ENCODE measurements at regions not wholly inside any gene's neighbourhood (a gene's known extent, or its start where the extent isn't known, plus 50 kb on each side); places are given as distances from the start of the nearest gene placed in this dataset.

DNA sequence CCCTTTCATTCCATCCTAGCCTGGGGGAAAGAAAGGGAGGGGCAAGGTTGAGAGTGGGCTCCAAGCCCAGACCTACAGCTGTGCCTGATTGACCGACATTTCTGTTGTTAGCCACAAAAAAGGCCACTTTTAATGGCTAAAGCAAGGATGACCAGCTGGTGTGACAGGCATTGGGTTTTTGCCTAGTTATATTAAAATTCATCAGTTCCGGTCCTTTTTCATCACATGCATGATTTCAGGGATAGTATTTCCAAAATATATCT is 192.3 kb downstream of the ZNF326 start:
- no peak overlapping the region for H3K4me3 Mint-ChIP-seq
- H3K4me1 Mint-ChIP-seq (ENCODE audit: low read depth), result no peaks in the 10 kb centered on the region
- POLR2A ChIA-PET, result no interaction called here
- DNase-seq, result no peak
- H3K27ac Mint-ChIP-seq, result no peak overlapping the region
- CTCF ChIA-PET, result no interaction called here
- H3K9me3 Mint-ChIP-seq, result no peaks in the 10 kb centered on the region
- peaks cover 11% of the 10 kb centered on the region for H3K27me3 Mint-ChIP-seq
- intact Hi-C loops (cut with micrococcal nuclease), result no loop called here
- no peaks in the 10 kb centered on the region for H3K36me3 Mint-ChIP-seq

DNA sequence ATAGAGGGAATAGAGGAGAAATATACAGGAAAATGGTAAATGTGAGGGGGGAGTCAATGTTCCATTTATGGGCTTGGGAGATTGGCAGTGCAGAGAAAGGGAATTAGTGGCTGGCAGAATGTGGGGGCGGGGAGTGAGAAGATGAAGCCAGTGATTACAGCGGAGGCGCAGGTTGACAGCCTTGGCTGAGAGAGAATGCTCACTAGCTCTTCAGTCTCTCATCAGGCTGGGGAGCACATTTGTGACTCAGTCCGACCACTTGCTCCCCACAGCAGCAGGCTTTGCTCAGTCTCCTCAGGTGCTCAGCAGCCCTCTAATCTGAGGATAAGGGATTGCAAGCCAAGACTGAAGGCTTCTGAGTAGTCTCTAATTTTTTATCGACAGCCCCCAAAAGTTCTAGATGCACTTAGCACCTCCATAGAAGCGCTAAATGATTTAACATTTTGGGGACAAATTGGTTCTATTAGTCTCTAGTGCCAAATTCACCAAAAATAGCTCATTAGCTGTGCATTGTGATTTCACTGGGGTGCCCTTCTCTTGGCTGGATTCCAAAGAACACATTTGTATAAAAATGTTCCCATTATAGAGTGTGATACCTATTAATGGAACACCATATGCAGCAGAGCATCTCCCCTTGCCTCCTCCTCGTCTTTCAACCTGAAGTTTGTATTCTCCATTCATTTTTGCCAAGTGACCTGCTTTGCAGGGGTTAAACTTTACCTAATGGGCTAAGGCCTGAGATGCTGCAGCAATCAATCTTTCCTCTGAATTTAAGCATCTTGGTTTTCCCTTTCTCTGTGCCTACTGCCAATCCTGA is 191.8 kb downstream of the ZNF326 start:
- H3K36me3 Mint-ChIP-seq, result no peaks in the 10 kb centered on the region
- intact Hi-C loops (cut with micrococcal nuclease), result no loop called here
- H3K4me1 Mint-ChIP-seq (ENCODE audit: low read depth), result no peaks in the 10 kb centered on the region
- H3K9me3 Mint-ChIP-seq, result no peaks in the 10 kb centered on the region
- ChIA-PET POLR2A (no interaction called here), CTCF (no interaction called here)
- no peak overlapping the region for H3K4me3 Mint-ChIP-seq
- DNase-seq, result no peak
- H3K27me3 Mint-ChIP-seq, result peaks cover 11% of the 10 kb centered on the region
- H3K27ac Mint-ChIP-seq, result no peak overlapping the region

DNA sequence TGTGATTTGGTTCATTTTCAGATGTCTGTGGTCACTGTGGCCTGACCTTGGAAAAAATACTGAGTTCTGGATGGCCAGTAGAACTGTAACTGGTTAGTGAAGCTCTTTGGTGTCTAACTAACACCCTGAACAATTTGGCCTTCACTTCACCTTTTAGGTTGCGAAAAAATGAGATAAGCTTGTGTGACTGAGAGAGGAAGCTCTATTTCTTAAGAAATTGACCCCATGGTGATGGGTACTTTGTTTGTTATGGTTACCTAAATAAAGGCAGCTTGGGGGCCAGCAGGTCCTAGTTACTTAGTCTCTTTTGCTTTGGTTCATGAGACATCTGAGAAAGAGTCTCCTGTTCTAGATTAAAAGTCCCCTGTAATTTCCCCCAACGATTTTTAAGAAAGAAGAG is 181.6 kb downstream of the ZNF326 start:
- POLR2A ChIA-PET, result no interaction called here

DNA sequence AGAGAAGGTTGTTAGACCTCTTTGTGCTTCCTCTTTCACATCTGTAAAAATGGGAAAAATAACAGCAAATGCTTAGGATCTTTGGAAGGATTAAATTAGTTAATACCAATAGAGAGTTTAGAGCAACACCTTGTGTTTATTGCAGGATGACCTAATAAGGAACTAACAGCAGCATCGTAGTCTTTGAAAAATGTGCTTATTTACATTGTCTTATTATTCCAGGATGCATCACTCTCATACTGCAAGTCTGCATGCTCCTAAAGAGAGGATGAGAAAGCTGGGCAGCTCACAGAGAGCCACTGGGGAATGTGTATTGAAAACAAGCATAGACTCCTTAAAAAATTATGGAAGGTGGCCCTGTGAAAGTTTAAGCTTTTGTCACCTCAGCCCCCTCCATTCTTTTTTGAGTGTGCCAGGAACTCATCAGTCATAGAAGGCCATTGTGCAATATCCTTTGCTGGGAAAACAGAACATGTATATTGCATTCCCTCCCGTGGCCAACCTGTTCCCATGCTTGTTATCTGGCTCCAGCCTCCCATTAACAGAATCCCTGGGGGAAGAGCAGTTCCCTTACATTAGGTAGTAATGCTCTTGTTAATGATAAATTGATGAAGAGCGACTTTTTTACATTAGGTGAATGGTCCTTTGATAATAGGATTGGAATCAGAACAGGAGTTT is 180.7 kb downstream of the ZNF326 start:
- Mint-ChIP-seq H3K9me3 (peaks cover 3% of the 10 kb centered on the region), H3K4me3 (no peak overlapping the region), H3K27me3 (peaks cover 4% of the 10 kb centered on the region), H3K4me1 (ENCODE audit: low read depth) (no peaks in the 10 kb centered on the region), H3K27ac (no peak overlapping the region), H3K36me3 (no peaks in the 10 kb centered on the region)
- ChIA-PET CTCF (no interaction called here), POLR2A (no interaction called here)
- intact Hi-C loops (cut with micrococcal nuclease), result no loop called here
- no peak for DNase-seq

More for the DNA sequence above, 181.6 kb downstream of the ZNF326 start:
- Mint-ChIP-seq H3K27me3 (peaks cover 4% of the 10 kb centered on the region), H3K4me1 (ENCODE audit: low read depth) (no peaks in the 10 kb centered on the region), H3K4me3 (no peak overlapping the region), H3K36me3 (no peaks in the 10 kb centered on the region), H3K27ac (no peak overlapping the region), H3K9me3 (peaks cover 3% of the 10 kb centered on the region)
- no peak for DNase-seq
- intact Hi-C loops (cut with micrococcal nuclease), result no loop called here
- CTCF ChIA-PET, result no interaction called here

DNA sequence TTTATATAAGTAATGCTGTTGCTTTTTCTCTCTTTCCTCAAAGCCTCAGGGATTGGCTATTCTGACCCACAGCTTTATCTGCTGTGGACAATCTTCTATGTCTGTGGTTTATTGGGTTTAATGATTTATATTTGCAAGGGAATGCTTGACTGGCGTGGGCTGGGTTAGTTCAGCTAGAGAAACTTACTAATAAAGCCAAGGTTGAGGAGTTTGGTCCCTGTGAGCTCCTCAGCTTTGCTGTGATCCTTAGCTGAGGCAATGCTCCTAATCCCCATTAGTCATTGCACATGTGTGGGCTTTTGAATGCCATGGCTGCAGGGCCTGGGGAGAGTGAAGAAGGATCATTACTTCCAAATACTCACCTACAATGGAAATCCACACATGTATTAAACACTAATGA is 179.3 kb downstream of the ZNF326 start:
- DNase-seq, result no peak
- intact Hi-C loops (cut with micrococcal nuclease), result no loop called here
- H3K4me1 Mint-ChIP-seq (ENCODE audit: low read depth), result no peaks in the 10 kb centered on the region
- peaks cover 6% of the 10 kb centered on the region for H3K27me3 Mint-ChIP-seq
- H3K36me3 Mint-ChIP-seq, result no peaks in the 10 kb centered on the region
- no peak overlapping the region for H3K27ac Mint-ChIP-seq
- ChIA-PET CTCF (interaction anchor here (0.6 kb wide), 1 partner anchor 91 kb away, joined by 4 read pairs; no protein-coding TSS in a partner anchor), POLR2A (no interaction called here)
- H3K9me3 Mint-ChIP-seq, result peaks cover 3% of the 10 kb centered on the region
- no peak overlapping the region for H3K4me3 Mint-ChIP-seq

DNA sequence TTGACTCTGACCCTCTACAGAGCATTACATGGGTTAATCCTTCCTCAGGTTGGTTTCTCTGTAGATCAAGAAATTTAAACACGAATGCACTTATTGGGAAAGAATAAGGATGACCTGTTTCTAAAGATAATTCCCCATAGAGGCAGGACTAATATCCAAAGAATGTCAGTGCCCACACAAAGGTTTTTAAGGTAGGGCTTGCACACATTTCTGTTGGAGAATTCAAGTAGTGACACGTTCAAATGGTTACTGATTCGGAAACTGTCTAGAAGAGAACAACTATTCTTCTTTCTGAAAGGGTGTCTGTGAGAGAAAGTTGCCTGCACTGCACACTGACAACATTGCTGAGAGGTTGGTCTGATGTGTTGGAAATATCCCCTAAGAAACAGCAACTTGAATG is 167.3 kb downstream of the ZNF326 start:
- Mint-ChIP-seq H3K36me3 (no peaks in the 10 kb centered on the region), H3K9me3 (peaks cover 4% of the 10 kb centered on the region), H3K4me1 (ENCODE audit: low read depth) (no peaks in the 10 kb centered on the region), H3K27ac (no peak overlapping the region), H3K27me3 (peaks cover 16% of the 10 kb centered on the region), H3K4me3 (no peak overlapping the region)
- no peak for DNase-seq
- intact Hi-C loops (cut with micrococcal nuclease), result no loop called here
- POLR2A ChIA-PET, result no interaction called here
- CTCF ChIA-PET, result no interaction called here

DNA sequence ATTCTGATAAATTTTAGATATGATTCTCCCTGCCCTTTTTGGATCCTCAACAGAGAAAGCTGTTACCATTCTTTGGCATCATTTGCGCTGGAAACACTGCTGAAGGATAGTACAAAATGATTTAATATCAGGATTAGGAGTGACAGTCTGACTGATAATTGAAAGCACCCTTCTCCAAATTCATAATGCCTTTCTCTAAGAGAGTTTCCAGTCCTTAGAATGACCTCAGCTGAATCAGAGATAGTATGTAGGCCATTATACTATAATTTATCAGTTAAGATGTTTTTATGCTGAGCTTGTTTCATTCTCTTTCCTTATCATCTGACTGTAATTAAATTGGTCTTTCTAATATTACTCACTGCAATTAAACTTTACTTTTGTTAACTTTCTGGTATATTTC is 166.7 kb downstream of the ZNF326 start:
- H3K4me1 Mint-ChIP-seq (ENCODE audit: low read depth), result no peaks in the 10 kb centered on the region
- ChIA-PET POLR2A (no interaction called here), CTCF (no interaction called here)
- no peak overlapping the region for H3K4me3 Mint-ChIP-seq
- no peak overlapping the region for H3K27ac Mint-ChIP-seq
- peaks cover 1% of the 10 kb centered on the region for H3K9me3 Mint-ChIP-seq
- H3K36me3 Mint-ChIP-seq, result no peaks in the 10 kb centered on the region
- no peak for DNase-seq
- intact Hi-C loops (cut with micrococcal nuclease), result no loop called here
- peaks cover 15% of the 10 kb centered on the region for H3K27me3 Mint-ChIP-seq

DNA sequence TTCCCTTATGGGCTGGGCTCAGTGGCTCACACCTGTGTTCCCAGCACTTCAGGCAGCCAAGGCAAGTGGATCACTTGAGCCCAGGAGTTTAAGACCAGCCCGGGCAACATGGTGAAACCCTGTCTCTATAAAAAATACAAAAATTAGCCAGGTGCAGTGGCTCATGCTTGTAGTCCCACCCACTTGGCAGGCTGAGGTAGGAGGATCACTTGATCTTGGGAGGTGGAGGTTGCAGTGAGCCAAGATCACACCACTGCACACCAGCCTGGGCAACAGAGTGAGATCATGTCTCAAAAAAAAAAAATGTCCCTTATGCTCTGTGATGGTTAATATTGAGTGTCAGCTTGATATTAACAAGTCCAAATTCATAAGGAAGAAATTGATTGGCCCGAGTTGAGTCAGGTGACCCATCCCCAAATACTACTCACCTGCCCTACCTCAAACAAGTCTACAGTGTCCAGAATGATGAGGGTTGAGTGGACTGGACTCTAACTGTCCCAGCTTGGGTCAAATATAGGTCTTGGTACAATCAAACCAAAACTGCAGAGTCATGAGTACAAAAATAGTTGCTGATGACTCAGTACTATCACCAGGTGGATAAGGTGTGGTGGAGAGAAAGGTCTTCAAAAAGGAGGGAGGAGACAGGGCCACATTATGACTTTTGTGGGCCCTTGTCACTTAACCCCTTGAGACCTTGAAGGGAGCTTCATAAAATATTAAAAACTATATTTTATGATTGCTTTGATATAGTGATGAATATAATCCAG is 161.0 kb downstream of the ZNF326 start:
- Mint-ChIP-seq H3K4me1 (ENCODE audit: low read depth) (no peaks in the 10 kb centered on the region), H3K9me3 (peaks cover 14% of the 10 kb centered on the region), H3K27ac (no peak overlapping the region), H3K4me3 (no peak overlapping the region), H3K27me3 (peaks cover 5% of the 10 kb centered on the region), H3K36me3 (no peaks in the 10 kb centered on the region)
- no peak for DNase-seq
- ChIA-PET POLR2A (no interaction called here), CTCF (no interaction called here)
- intact Hi-C loops (cut with micrococcal nuclease), result no loop called here

DNA sequence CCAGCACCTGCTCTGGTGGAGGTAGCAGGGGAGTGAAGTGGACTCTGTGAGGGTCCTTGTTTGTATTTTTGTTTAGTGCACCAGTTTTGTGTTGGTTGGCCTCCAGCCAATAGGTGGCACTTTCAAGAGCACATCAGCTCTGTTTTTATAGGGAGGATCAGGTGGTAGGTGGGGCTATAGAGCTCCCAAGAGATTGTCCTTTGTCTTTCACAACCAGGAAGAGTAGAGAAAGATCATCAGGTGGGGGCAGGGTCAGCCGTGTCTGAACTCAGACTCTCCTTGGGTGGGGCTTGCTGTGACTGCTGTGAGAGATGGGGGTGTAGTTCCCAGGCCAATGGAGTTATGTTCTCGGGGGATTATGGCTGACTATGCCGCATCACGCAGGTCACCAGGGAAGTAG is 159.8 kb downstream of the ZNF326 start:
- Mint-ChIP-seq H3K27ac (no peak overlapping the region), H3K27me3 (peaks cover 3% of the 10 kb centered on the region), H3K9me3 (peaks cover 20% of the 10 kb centered on the region), H3K4me1 (ENCODE audit: low read depth) (no peaks in the 10 kb centered on the region), H3K36me3 (no peaks in the 10 kb centered on the region), H3K4me3 (no peak overlapping the region)
- DNase-seq, result no peak
- ChIA-PET CTCF (no interaction called here), POLR2A (no interaction called here)
- intact Hi-C loops (cut with micrococcal nuclease), result no loop called here

DNA sequence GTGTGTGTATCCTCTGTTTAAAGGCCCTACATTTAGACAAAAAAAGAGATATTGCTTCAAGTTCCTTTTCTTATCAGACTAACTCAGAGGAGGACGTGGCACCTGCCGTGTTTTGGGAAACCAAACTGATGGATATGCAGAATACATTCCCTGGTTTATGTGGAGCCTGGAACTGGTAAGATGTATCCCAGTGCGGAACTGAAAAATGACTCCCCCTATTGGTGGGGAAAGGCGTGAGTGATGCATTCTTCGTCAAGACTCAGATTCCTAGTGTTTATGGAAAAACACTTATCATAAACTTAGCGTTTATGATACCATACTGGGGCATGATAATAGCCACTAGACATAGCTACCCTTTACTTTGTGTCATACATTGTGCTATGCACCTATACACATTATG is 154.2 kb downstream of the ZNF326 start:
- Mint-ChIP-seq H3K4me1 (ENCODE audit: low read depth) (no peaks in the 10 kb centered on the region), H3K9me3 (peaks cover 20% of the 10 kb centered on the region), H3K4me3 (no peak overlapping the region), H3K27ac (no peak overlapping the region), H3K27me3 (no peaks in the 10 kb centered on the region), H3K36me3 (no peaks in the 10 kb centered on the region)
- no peak for DNase-seq
- ChIA-PET POLR2A (no interaction called here), CTCF (no interaction called here)
- intact Hi-C loops (cut with micrococcal nuclease), result no loop called here

DNA sequence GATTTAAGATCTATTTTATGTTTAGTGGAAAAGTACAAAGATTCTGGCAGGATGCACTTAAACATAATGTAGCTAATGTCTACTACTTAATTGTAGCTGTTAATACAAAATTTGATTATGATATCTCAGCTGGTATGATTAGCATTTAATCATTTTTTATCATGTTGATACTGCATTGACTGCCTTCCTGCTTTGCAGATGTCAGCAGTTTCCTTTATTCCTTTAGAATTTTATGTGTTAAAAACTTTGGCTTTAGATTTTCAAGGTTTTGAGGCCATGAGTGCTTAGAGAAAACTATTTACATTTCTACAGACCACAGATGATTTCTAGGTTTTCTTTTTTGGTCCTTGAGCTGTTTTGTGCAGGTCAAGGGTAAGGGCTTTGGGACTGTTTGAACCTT is 152.2 kb downstream of the ZNF326 start:
- Mint-ChIP-seq H3K4me3 (no peak overlapping the region), H3K4me1 (ENCODE audit: low read depth) (no peaks in the 10 kb centered on the region), H3K36me3 (no peaks in the 10 kb centered on the region), H3K27ac (no peak overlapping the region), H3K9me3 (peaks cover 10% of the 10 kb centered on the region), H3K27me3 (no peaks in the 10 kb centered on the region)
- CTCF ChIA-PET, result no interaction called here
- no peak for DNase-seq
- intact Hi-C loops (cut with micrococcal nuclease), result no loop called here
- POLR2A ChIA-PET, result no interaction called here

DNA sequence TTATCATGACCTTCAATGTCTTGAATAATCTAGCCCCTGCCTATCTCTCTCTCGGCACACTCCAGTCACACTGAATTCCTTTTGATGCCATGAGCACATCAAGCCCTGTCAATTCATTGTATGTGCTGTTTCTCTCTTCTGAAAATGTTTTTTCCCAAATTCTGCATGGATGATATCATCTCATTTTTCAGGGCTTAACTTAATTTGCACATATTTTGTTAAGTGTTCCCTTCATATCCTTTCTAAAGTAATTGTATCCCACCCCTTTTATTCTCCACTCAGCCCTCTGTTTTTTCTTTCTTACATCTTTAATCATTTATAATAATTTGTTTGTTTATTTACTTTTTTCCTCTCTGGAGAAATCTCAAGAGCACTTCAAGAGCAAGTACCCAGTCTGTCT is 149.9 kb downstream of the ZNF326 start:
- H3K27me3 Mint-ChIP-seq, result no peaks in the 10 kb centered on the region
- ChIA-PET CTCF (no interaction called here), POLR2A (no interaction called here)
- H3K36me3 Mint-ChIP-seq, result peaks cover 3% of the 10 kb centered on the region
- no peak overlapping the region for H3K4me3 Mint-ChIP-seq
- intact Hi-C loops (cut with micrococcal nuclease), result no loop called here
- H3K9me3 Mint-ChIP-seq, result peaks cover 8% of the 10 kb centered on the region
- no peak for DNase-seq
- no peaks in the 10 kb centered on the region for H3K4me1 Mint-ChIP-seq (ENCODE audit: low read depth)
- no peak overlapping the region for H3K27ac Mint-ChIP-seq

DNA sequence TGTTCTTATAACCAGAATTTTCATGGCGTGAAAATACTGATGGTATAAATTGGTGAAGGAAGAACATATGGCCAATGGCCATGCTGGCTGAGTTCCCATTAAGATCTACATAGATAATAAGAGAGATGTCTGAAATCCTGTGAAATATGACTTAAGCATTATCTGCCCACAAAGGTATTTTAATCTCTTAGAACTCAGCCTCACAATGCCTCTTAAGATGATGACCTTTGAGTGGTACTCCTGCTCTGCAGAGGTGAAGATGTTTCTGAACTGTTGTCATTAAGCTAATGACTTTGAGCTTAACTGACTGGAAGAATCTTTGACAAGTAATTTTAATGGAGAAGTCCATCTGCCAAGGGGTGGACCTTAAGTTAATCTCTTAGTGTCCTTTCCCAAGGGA is 148.7 kb downstream of the ZNF326 start:
- intact Hi-C loops (cut with micrococcal nuclease), result no loop called here
- ChIA-PET CTCF (no interaction called here), POLR2A (no interaction called here)
- Mint-ChIP-seq H3K4me3 (no peak overlapping the region), H3K27me3 (no peaks in the 10 kb centered on the region), H3K27ac (no peak overlapping the region), H3K9me3 (peaks cover 15% of the 10 kb centered on the region), H3K4me1 (ENCODE audit: low read depth) (no peaks in the 10 kb centered on the region), H3K36me3 (peaks cover 3% of the 10 kb centered on the region)
- DNase-seq, result no peak
